A549 (cell line): ENCODE measurements at regions not wholly inside any gene's neighbourhood (a gene's known extent, or its start where the extent isn't known, plus 50 kb on each side); places are given as distances from the start of the nearest gene placed in this dataset.

ENCODE experiments used
- ATAC-seq, 2 experiments: fragments of 200-7000 bp in 1 of 2; fragments of >200 bp in 1 of 2; cut with Nextera tagmentation in 1 of 2; cut with Tn5 transposase in 1 of 2; 3 replicates each; pipeline versions ENCODE4 v1.8.0 to v1.9.1; 2018 to 2020; ENCODE audit warnings: mild to moderate bottlenecking in 1 of 2, moderate library complexity in 1 of 2
- CTCF ChIA-PET: fragments of 300-600 bp; sonication (Branson Sonifier 250); formaldehyde crosslinking; extraction: SDS; loops from one replicate; lab custom pipeline; 2021; ENCODE audit warnings: antibody characterized with exemption, inconsistent platforms; lab: Yijun Ruan, JAX
- POLR2A ChIA-PET: fragments of 350-600 bp; formaldehyde crosslinking; extraction: SDS; loops from one replicate; lab custom pipeline; 2021; ENCODE audit warnings: antibody characterized with exemption, inconsistent platforms; lab: Yijun Ruan, JAX
- DNase-seq, 2 experiments: peaks; one replicate each; pipeline versions ENCODE4 v3.0.0 to v3.0.0-alpha.2; 2011 to 2016; ENCODE audit warnings: low read depth in 1 of 2, low spot score in 1 of 2
- FAIRE-seq: peaks from 2 replicates; lab custom pipeline; 2011; peaks lifted over from hg19 to GRCh38; lab: Jason Lieb, UNC
- H3K27ac ChIP-seq, 2 experiments: fragments of >200 bp; sonication (Bioruptor Twin); formaldehyde crosslinking; 3 replicates each; pipeline ENCODE4 v1.5.1; 2016 to 2017
- H3K4me1 ChIP-seq: fragments of >200 bp; sonication (Bioruptor Twin); formaldehyde crosslinking; 3 replicates; pipeline ENCODE4 v1.6.1; 2016
- H3K4me2 ChIP-seq: fragments of >200 bp; sonication (Bioruptor Twin); formaldehyde crosslinking; 3 replicates; pipeline ENCODE4 v1.6.1; 2016
- H3K4me3 ChIP-seq: fragments of >200 bp; sonication (Bioruptor Twin); formaldehyde crosslinking; 3 replicates; pipeline ENCODE4 v1.5.1; 2016
- H3K9me3 ChIP-seq: fragments of >200 bp; sonication (Bioruptor Twin); formaldehyde crosslinking; 3 replicates; pipeline ENCODE4 v1.6.1; 2016
- CBX2 ChIP-seq: fragments of 200-600 bp; sonication (generic); IDR thresholded peaks from 2 replicates; pipeline ENCODE4 v1.6.1; 2016; ENCODE audit warnings: low read depth, mild to moderate bottlenecking, borderline replicate concordance
- CEBPB ChIP-seq, 2 experiments: fragments of >200 bp in 1 of 2; sonication (Bioruptor Twin) in 1 of 2; formaldehyde crosslinking in 1 of 2; IDR thresholded peaks; 2 replicates each; pipeline ENCODE4 v1.6.1; 2012 to 2016
- CHD4 ChIP-seq: fragments of 200-600 bp; sonication (generic); IDR thresholded peaks from 2 replicates; pipeline ENCODE4 v1.6.1; 2016; ENCODE audit warnings: antibody characterized with exemption, mild to moderate bottlenecking, borderline replicate concordance
- CTCF ChIP-seq: fragments of >200 bp; sonication (Bioruptor Twin); formaldehyde crosslinking; IDR thresholded peaks from 3 replicates; pipeline ENCODE4 v1.5.1; 2016
- EHMT2 ChIP-seq: fragments of 200-600 bp; sonication (generic); IDR thresholded peaks from 2 replicates; pipeline ENCODE4 v1.6.1; 2016; ENCODE audit warnings: antibody characterized with exemption, low read depth, mild to moderate bottlenecking, moderate library complexity
- FOSB ChIP-seq: fragments of 250-450 bp; sonication (Bioruptor Pico); IDR thresholded peaks from 2 replicates; pipeline ENCODE4 v1.5.0; 2020; ENCODE audit warnings: mild to moderate bottlenecking, moderate library complexity
- FOSL2 ChIP-seq, 2 experiments: fragments of 450-650 bp in 1 of 2; fragments of >200 bp in 1 of 2; sonication (Bioruptor Twin) in 1 of 2; formaldehyde crosslinking; IDR thresholded peaks; 2 replicates each; pipeline versions ENCODE4 v1.5.0 to v1.6.1; 2016 to 2020; ENCODE audit warnings: mild to moderate bottlenecking in 1 of 2, moderate library complexity in 1 of 2
- GATA3 ChIP-seq: IDR thresholded peaks from 2 replicates; pipeline ENCODE4 v1.6.1; 2012; ENCODE audit warnings: borderline replicate concordance
- HES2 ChIP-seq: fragments of >200 bp; sonication (Bioruptor Twin); formaldehyde crosslinking; IDR thresholded peaks from 2 replicates; pipeline ENCODE4 v1.6.1; 2016
- HEYL ChIP-seq: fragments of 250-450 bp; sonication (Bioruptor Pico); IDR thresholded peaks from 2 replicates; pipeline ENCODE4 v1.8.0; 2021; ENCODE audit warnings: mild to moderate bottlenecking, moderate library complexity
- HOXB5 ChIP-seq: fragments of 250-450 bp; sonication (Bioruptor Pico); IDR thresholded peaks from 2 replicates; pipeline ENCODE4 v1.5.0; 2020; ENCODE audit warnings: mild to moderate bottlenecking, moderate library complexity
- JUN ChIP-seq, 2 experiments: fragments of >200 bp; sonication (Bioruptor Twin); formaldehyde crosslinking; IDR thresholded peaks; 2 replicates in 1 of 2; 3 replicates in 1 of 2; pipeline ENCODE4 v1.6.1; 2016 to 2017
- KDM1A ChIP-seq: fragments of 200-600 bp; sonication (generic); IDR thresholded peaks from 2 replicates; pipeline ENCODE4 v1.6.1; 2016; ENCODE audit warnings: low read depth, mild to moderate bottlenecking
- KDM5A ChIP-seq: fragments of 200-600 bp; sonication (generic); IDR thresholded peaks from 2 replicates; pipeline ENCODE4 v1.6.1; 2016; ENCODE audit warnings: antibody characterized with exemption, mild to moderate bottlenecking
- MYC ChIP-seq: IDR thresholded peaks from 2 replicates; pipeline ENCODE4 v1.6.1; 2012; ENCODE audit warnings: mild to moderate bottlenecking, inconsistent platforms, low read length, improper control_type of control experiment, borderline replicate concordance
- NFE2L2 ChIP-seq: fragments of 150-350 bp; conservative IDR thresholded peaks from 2 replicates; pipeline ENCODE4 v1.6.1; 2014; ENCODE audit warnings: low read length
- NPAS2 ChIP-seq: fragments of 250-450 bp; sonication (Bioruptor Pico); IDR thresholded peaks from 2 replicates; pipeline ENCODE4 v1.8.0; 2022; ENCODE audit warnings: mild to moderate bottlenecking, moderate library complexity, borderline replicate concordance
- NR3C1 ChIP-seq: fragments of >200 bp; sonication (Bioruptor Twin); formaldehyde crosslinking; IDR thresholded peaks from 3 replicates; pipeline ENCODE4 v1.6.1; 2017
- POLR2A ChIP-seq: IDR thresholded peaks from 2 replicates; pipeline ENCODE4 v1.6.1; 2012; ENCODE audit warnings: mild to moderate bottlenecking, low read length
- POLR2AphosphoS2 ChIP-seq: conservative IDR thresholded peaks from 2 replicates; pipeline ENCODE4 v1.6.1; 2012; ENCODE audit warnings: low read length, improper control_type of control experiment, inconsistent platforms
- RAD21 ChIP-seq, 2 experiments: fragments of >200 bp in 1 of 2; sonication (Bioruptor Twin) in 1 of 2; formaldehyde crosslinking in 1 of 2; IDR thresholded peaks in 1 of 2; conservative IDR thresholded peaks in 1 of 2; 2 replicates in 1 of 2; 3 replicates in 1 of 2; pipeline ENCODE4 v1.6.1; 2012 to 2018; ENCODE audit warnings: inconsistent platforms in 1 of 2
- REST ChIP-seq: fragments of 200-600 bp; sonication (generic); IDR thresholded peaks from 2 replicates; pipeline ENCODE4 v1.6.1; 2016; ENCODE audit warnings: antibody characterized with exemption, mild to moderate bottlenecking, moderate library complexity
- RNF2 ChIP-seq: fragments of 200-600 bp; sonication (generic); IDR thresholded peaks from 2 replicates; pipeline ENCODE4 v1.6.1; 2016; ENCODE audit warnings: low read depth, mild to moderate bottlenecking, antibody characterized with exemption, moderate library complexity, borderline replicate concordance
- SMC3 ChIP-seq: fragments of >200 bp; sonication (Bioruptor Twin); formaldehyde crosslinking; IDR thresholded peaks from 3 replicates; pipeline ENCODE4 v1.6.1; 2018; ENCODE audit warnings: inconsistent platforms
- SREBF2 ChIP-seq: fragments of 450-650 bp; IDR thresholded peaks from 2 replicates; pipeline ENCODE4 v1.6.1; 2014; ENCODE audit warnings: mild to moderate bottlenecking, moderate library complexity
- TFCP2L1 ChIP-seq: fragments of 250-450 bp; sonication (Bioruptor Pico); IDR thresholded peaks from 2 replicates; pipeline ENCODE4 v1.5.0; 2021; ENCODE audit warnings: mild to moderate bottlenecking
- ZC3H11A ChIP-seq: fragments of 450-650 bp; IDR thresholded peaks from 2 replicates; pipeline ENCODE4 v1.6.1; 2014; ENCODE audit warnings: antibody characterized with exemption, mild to moderate bottlenecking
- ZFP36 ChIP-seq: fragments of 450-650 bp; IDR thresholded peaks from 2 replicates; pipeline ENCODE4 v1.6.1; 2014; ENCODE audit warnings: borderline replicate concordance; ENCODE audit not compliant: partially characterized antibody
- ZNF302 ChIP-seq: fragments of 250-450 bp; sonication (Bioruptor Pico); IDR thresholded peaks from 2 replicates; pipeline ENCODE4 v1.9.0; 2021; ENCODE audit warnings: inconsistent platforms, mild to moderate bottlenecking, moderate library complexity
- WGBS: methylation state at CpG from one replicate; pipeline ENCODE4 v1.1.6; 2017; ENCODE audit errors: missing lambda C conversion rate; 5-methylcytosine and 5-hydroxymethylcytosine counted together
- TF ChIP-seq, protein P1 (sequence below): IDR thresholded peaks from 2 replicates; pipeline ENCODE4 v1.6.1; 2012
- TF ChIP-seq, protein P2 (sequence below): fragments of >200 bp; sonication (Bioruptor Twin); formaldehyde crosslinking; IDR thresholded peaks from 3 replicates; pipeline ENCODE4 v1.6.1; 2016
- TF ChIP-seq, protein P3 (sequence below): fragments of 150-350 bp; IDR thresholded peaks from 2 replicates; pipeline ENCODE4 v1.6.1; 2014; ENCODE audit warnings: low read depth, mild to moderate bottlenecking, low read length

- Histone ChIP-seq H3K4me3 (no peak overlapping the region), H3K27ac (no peak overlapping the region), H3K9me3 (no peaks in the 10 kb centered on the region), H3K4me2 (no peak overlapping the region), H3K4me1 (no peaks in the 10 kb centered on the region)
- FAIRE-seq = no peak
- 95% methylated on average over 1 of the region's 1 CpG for WGBS
- no peak for ATAC-seq
- DNase-seq = no peak
- ChIA-PET POLR2A (no interaction called here), CTCF (no interaction called here)
- no peak for TF ChIP-seq NPAS2
- no peak for TF ChIP-seq REST
- no peak for TF ChIP-seq CTCF
- no peak for TF ChIP-seq EHMT2
- no peak for TF ChIP-seq ZNF302 (CRISPR knock-in tag)
- TF ChIP-seq CEBPB (IDR thresholded peaks at IDR 0.05) = no peak
- no peak for TF ChIP-seq MYC
- TF ChIP-seq, protein P1, sequence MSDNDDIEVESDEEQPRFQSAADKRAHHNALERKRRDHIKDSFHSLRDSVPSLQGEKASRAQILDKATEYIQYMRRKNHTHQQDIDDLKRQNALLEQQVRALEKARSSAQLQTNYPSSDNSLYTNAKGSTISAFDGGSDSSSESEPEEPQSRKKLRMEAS = no peak
- no peak for TF ChIP-seq ZFP36
- TF ChIP-seq JUN (IDR thresholded peaks at IDR 0.05) = no peak
- TF ChIP-seq CBX2 = no peak
- no peak for TF ChIP-seq TFCP2L1
- TF ChIP-seq HES2 = no peak
- no peak for TF ChIP-seq KDM1A
- TF ChIP-seq, protein P2, sequence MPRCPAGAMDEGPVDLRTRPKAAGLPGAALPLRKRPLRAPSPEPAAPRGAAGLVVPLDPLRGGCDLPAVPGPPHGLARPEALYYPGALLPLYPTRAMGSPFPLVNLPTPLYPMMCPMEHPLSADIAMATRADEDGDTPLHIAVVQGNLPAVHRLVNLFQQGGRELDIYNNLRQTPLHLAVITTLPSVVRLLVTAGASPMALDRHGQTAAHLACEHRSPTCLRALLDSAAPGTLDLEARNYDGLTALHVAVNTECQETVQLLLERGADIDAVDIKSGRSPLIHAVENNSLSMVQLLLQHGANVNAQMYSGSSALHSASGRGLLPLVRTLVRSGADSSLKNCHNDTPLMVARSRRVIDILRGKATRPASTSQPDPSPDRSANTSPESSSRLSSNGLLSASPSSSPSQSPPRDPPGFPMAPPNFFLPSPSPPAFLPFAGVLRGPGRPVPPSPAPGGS = no peak
Measured at GRCh38 chr2:209070262-209070661, 353.6 kb upstream of the MAP2 start.

- ATAC-seq = no peak
Measured at GRCh38 chr2:209073151-209073550, 350.7 kb upstream of the MAP2 start.

More at GRCh38 chr2:209073151-209073550, 350.7 kb upstream of the MAP2 start:
- ChIA-PET POLR2A (no interaction called here), CTCF (no interaction called here)
- DNase-seq (no peak), FAIRE-seq (no peak)
- no peak for TF ChIP-seq FOSB
- no peak for TF ChIP-seq EHMT2
- no peak for TF ChIP-seq NFE2L2
- no peak for TF ChIP-seq RNF2
- TF ChIP-seq RAD21 (conservative IDR thresholded peaks at IDR 0.05 in 1 of 2, IDR thresholded peaks at IDR 0.05 in 1 of 2) = no peak
- no peak for TF ChIP-seq POLR2AphosphoS2
- no peak for TF ChIP-seq GATA3
- no peak for TF ChIP-seq HES2
- TF ChIP-seq KDM5A = no peak
- TF ChIP-seq NR3C1 = no peak
- no peak for TF ChIP-seq HOXB5 (CRISPR knock-in tag)
- no peak for TF ChIP-seq ZC3H11A
- TF ChIP-seq HEYL = no peak
- TF ChIP-seq FOSL2 (IDR thresholded peaks at IDR 0.05) = no peak
- TF ChIP-seq FOSL2 (CRISPR knock-in tag; IDR thresholded peaks at IDR 0.05) = no peak
- no peak for TF ChIP-seq SMC3
- TF ChIP-seq CHD4 = no peak
- no peak for TF ChIP-seq SREBF2
- TF ChIP-seq, protein P3, sequence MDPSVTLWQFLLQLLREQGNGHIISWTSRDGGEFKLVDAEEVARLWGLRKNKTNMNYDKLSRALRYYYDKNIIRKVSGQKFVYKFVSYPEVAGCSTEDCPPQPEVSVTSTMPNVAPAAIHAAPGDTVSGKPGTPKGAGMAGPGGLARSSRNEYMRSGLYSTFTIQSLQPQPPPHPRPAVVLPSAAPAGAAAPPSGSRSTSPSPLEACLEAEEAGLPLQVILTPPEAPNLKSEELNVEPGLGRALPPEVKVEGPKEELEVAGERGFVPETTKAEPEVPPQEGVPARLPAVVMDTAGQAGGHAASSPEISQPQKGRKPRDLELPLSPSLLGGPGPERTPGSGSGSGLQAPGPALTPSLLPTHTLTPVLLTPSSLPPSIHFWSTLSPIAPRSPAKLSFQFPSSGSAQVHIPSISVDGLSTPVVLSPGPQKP = no peak
- no peak for TF ChIP-seq POLR2A
- TF ChIP-seq KDM1A = no peak
- H3K9me3 ChIP-seq = no peaks in the 10 kb centered on the region
- no peak overlapping the region for H3K4me3 ChIP-seq
- no peak overlapping the region for H3K4me2 ChIP-seq
- no peaks in the 10 kb centered on the region for H3K4me1 ChIP-seq
- no peak overlapping the region for H3K27ac ChIP-seq
